ENCODE measurements at regions not wholly inside any gene's neighbourhood (a gene's known extent, or its start where the extent isn't known, plus 50 kb on each side); places are given as distances from the start of the nearest gene placed in this dataset.

GRCh38 chr3:66602691-66603090 is 101.9 kb upstream of the LRIG1 start:
- DNase-seq, result no peak
- Histone ChIP-seq H3K9ac (ENCODE audit: low read length) (no peak overlapping the region), H3K9me2 (replicated peaks; ENCODE audit: insufficient read depth, low read length) (no peaks in the 10 kb centered on the region)

DNA sequence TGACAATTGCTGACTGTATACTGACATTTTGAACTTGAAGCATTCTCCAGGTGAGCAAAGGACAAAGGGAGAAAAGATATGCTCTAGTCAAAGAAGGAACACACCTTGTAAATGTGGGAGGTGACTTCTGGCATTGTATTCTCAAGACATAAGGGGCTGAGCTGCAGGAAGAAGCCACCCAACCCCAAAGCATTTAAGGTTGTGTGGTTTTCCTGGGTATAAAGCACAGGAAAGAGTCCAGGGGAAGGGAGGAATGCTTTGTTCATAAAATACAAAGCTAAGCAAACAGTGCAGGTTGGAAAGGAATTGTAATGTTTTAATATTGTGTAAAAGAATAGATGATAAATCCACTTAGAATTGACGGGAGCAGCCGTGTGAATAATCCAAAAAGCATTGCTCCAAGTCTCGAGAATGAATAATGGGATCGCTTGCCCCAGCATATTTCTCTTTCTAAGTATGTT is 102.4 kb upstream of the LRIG1 start:
- Histone ChIP-seq H3K4me3 (ENCODE audit: low read length) (no peak overlapping the region), H3K9me2 (replicated peaks; ENCODE audit: insufficient read depth, low read length) (no peaks in the 10 kb centered on the region), H3K27ac (ENCODE audit: low read length) (no peak overlapping the region), H3F3A (ENCODE audit: insufficient read depth, low read length) (no peaks in the 10 kb centered on the region), H3K4me1 (ENCODE audit: low read length) (no peaks in the 10 kb centered on the region), H3K79me2 (ENCODE audit: low read length) (no peaks in the 10 kb centered on the region), H3K4me2 (ENCODE audit: low read depth, low read length) (no peak overlapping the region), H4K20me1 (ENCODE audit: insufficient read depth, low read length) (no peaks in the 10 kb centered on the region), H3K36me3 (replicated peaks; ENCODE audit: insufficient read depth, low read length) (no peaks in the 10 kb centered on the region), H2AFZ (ENCODE audit: low read length) (no peak overlapping the region), H3K27me3 (replicated peaks; ENCODE audit: insufficient read depth, low read length) (no peaks in the 10 kb centered on the region), H3K9ac (ENCODE audit: low read length) (no peak overlapping the region), H3K9me3 (replicated peaks; ENCODE audit: insufficient read depth, low read length) (no peaks in the 10 kb centered on the region)
- no peak for DNase-seq
- TF ChIP-seq CTCF (IDR thresholded peaks at IDR 0.05; ENCODE audit: low read length), result no peak
- no peak for TF ChIP-seq EZH2phosphoT487 (IDR thresholded peaks at IDR 0.05; ENCODE audit: low read length)
- no peak for TF ChIP-seq EZH2 (optimal IDR thresholded peaks at IDR 0.05; ENCODE audit: low read depth, low read length)

More at GRCh38 chr3:66602691-66603090, 101.9 kb upstream of the LRIG1 start:
- H3K79me2 ChIP-seq (ENCODE audit: low read length), result no peaks in the 10 kb centered on the region
- H3K9me3 ChIP-seq (replicated peaks; ENCODE audit: insufficient read depth, low read length), result no peaks in the 10 kb centered on the region
- H4K20me1 ChIP-seq (ENCODE audit: insufficient read depth, low read length), result no peaks in the 10 kb centered on the region
- H3K27me3 ChIP-seq (replicated peaks; ENCODE audit: insufficient read depth, low read length), result no peaks in the 10 kb centered on the region
- H3F3A ChIP-seq (ENCODE audit: insufficient read depth, low read length), result no peaks in the 10 kb centered on the region
- no peaks in the 10 kb centered on the region for H3K4me1 ChIP-seq (ENCODE audit: low read length)
- no peak overlapping the region for H3K4me2 ChIP-seq (ENCODE audit: low read depth, low read length)
- no peaks in the 10 kb centered on the region for H3K36me3 ChIP-seq (replicated peaks; ENCODE audit: insufficient read depth, low read length)
- TF ChIP-seq CTCF (IDR thresholded peaks at IDR 0.05; ENCODE audit: low read length) (no peak), EZH2phosphoT487 (IDR thresholded peaks at IDR 0.05; ENCODE audit: low read length) (no peak), EZH2 (optimal IDR thresholded peaks at IDR 0.05; ENCODE audit: low read depth, low read length) (no peak)
- no peak overlapping the region for H2AFZ ChIP-seq (ENCODE audit: low read length)
- no peak overlapping the region for H3K27ac ChIP-seq (ENCODE audit: low read length)
- no peak overlapping the region for H3K4me3 ChIP-seq (ENCODE audit: low read length)

DNA sequence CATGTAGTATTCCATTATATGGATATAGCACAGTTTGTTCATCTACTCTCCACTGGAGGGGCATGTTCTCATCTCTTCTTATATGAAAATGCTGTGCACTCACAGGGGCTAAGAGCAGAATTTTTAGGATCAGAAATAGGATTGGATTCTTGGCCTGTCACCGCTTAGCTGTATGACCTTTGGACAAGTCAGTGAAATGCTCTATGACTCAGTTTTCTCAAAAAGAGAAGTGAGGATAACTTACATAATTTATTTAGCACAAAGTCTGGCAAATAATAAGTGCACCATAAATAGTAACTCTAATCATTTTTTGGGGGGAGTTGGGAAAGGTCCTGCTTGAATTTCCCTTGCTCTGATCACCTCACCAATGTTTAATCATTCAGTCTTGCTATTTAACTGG is 103.7 kb upstream of the LRIG1 start:
- no peak for TF ChIP-seq EZH2 (optimal IDR thresholded peaks at IDR 0.05; ENCODE audit: low read depth, low read length)
- TF ChIP-seq CTCF (IDR thresholded peaks at IDR 0.05; ENCODE audit: low read length), result no peak
- H3K36me3 ChIP-seq (replicated peaks; ENCODE audit: insufficient read depth, low read length), result no peaks in the 10 kb centered on the region
- H3K4me2 ChIP-seq (ENCODE audit: low read depth, low read length), result no peak overlapping the region
- H2AFZ ChIP-seq (ENCODE audit: low read length), result no peak overlapping the region
- no peaks in the 10 kb centered on the region for H3K4me1 ChIP-seq (ENCODE audit: low read length)
- no peaks in the 10 kb centered on the region for H3F3A ChIP-seq (ENCODE audit: insufficient read depth, low read length)
- H3K27ac ChIP-seq (ENCODE audit: low read length), result no peak overlapping the region
- H3K9me2 ChIP-seq (replicated peaks; ENCODE audit: insufficient read depth, low read length), result no peaks in the 10 kb centered on the region
- no peaks in the 10 kb centered on the region for H3K27me3 ChIP-seq (replicated peaks; ENCODE audit: insufficient read depth, low read length)
- no peaks in the 10 kb centered on the region for H4K20me1 ChIP-seq (ENCODE audit: insufficient read depth, low read length)
- H3K79me2 ChIP-seq (ENCODE audit: low read length), result no peaks in the 10 kb centered on the region
- no peak for DNase-seq
- no peak overlapping the region for H3K9ac ChIP-seq (ENCODE audit: low read length)
- no peaks in the 10 kb centered on the region for H3K9me3 ChIP-seq (replicated peaks; ENCODE audit: insufficient read depth, low read length)
- no peak overlapping the region for H3K4me3 ChIP-seq (ENCODE audit: low read length)
